HepG2 (cell line): ENCODE measurements at regions not wholly inside any gene's neighbourhood (a gene's known extent, or its start where the extent isn't known, plus 50 kb on each side); places are given as distances from the start of the nearest gene placed in this dataset.

ENCODE experiments used
- GABPB1 ChIP-seq: IDR thresholded peaks from 2 replicates; pipeline ENCODE4 v1.6.1; 2016; ENCODE audit warnings: mild to moderate bottlenecking, missing genetic modification reagents, moderate library complexity, missing compliant biosample characterization
- GFI1 ChIP-seq: sonication (generic); formaldehyde crosslinking; IDR thresholded peaks from 2 replicates; pipeline ENCODE4 v1.5.0; 2020; ENCODE audit warnings: missing genetic modification reagents, mild to moderate bottlenecking, borderline replicate concordance
- HNF4G ChIP-seq, 2 experiments: sonication (generic) in 1 of 2; formaldehyde crosslinking in 1 of 2; IDR thresholded peaks; 2 replicates each; pipeline versions ENCODE4 v1.4.0 to v1.6.1; 2011 to 2020; ENCODE audit warnings: borderline replicate concordance in 2 of 2, low read depth in 2 of 2, mild to moderate bottlenecking in 2 of 2, low read length in 1 of 2, missing genetic modification reagents in 1 of 2, moderate library complexity in 1 of 2
- MTF1 ChIP-seq: sonication (generic); formaldehyde crosslinking; IDR thresholded peaks from 2 replicates; pipeline ENCODE4 v1.5.0; 2020; ENCODE audit warnings: missing genetic modification reagents
- SIX1 ChIP-seq: sonication (generic); formaldehyde crosslinking; IDR thresholded peaks from 2 replicates; pipeline ENCODE4 v1.4.0; 2020; ENCODE audit warnings: missing genetic modification reagents, borderline replicate concordance
- SMAD3 ChIP-seq: sonication (generic); formaldehyde crosslinking; IDR thresholded peaks from 2 replicates; pipeline ENCODE4 v1.4.0; 2020; ENCODE audit warnings: missing genetic modification reagents
- SOX6 ChIP-seq, 2 experiments: fragments of 450-650 bp in 1 of 2; sonication (generic) in 1 of 2; formaldehyde crosslinking in 1 of 2; IDR thresholded peaks; 2 replicates each; pipeline versions ENCODE4 v1.4.0 to v1.6.1; 2017 to 2020; ENCODE audit warnings: antibody characterized with exemption in 1 of 2, mild to moderate bottlenecking in 1 of 2, missing genetic modification reagents in 1 of 2
- SUZ12 ChIP-seq: fragments of 150-350 bp; IDR thresholded peaks from 2 replicates; pipeline ENCODE4 v1.6.1; 2014; ENCODE audit warnings: low read depth, low read length
- TCF7 ChIP-seq: sonication (generic); IDR thresholded peaks from 2 replicates; pipeline ENCODE4 v1.6.1; 2016; ENCODE audit warnings: antibody characterized with exemption, low read depth
- ZBTB38 ChIP-seq: sonication (generic); formaldehyde crosslinking; IDR thresholded peaks from 2 replicates; pipeline ENCODE4 v1.5.1; 2020; ENCODE audit warnings: mild to moderate bottlenecking, missing genetic modification reagents
- ZFP36 ChIP-seq: fragments of 150-350 bp; IDR thresholded peaks from 2 replicates; pipeline ENCODE4 v1.6.1; 2018; ENCODE audit warnings: borderline replicate concordance, low read length, low read depth; ENCODE audit not compliant: partially characterized antibody
- ZNF180 ChIP-seq: sonication (generic); formaldehyde crosslinking; IDR thresholded peaks from 2 replicates; pipeline ENCODE4 v1.4.0; 2020; ENCODE audit warnings: low read depth, missing genetic modification reagents, borderline replicate concordance
- ZNF20 ChIP-seq: sonication (generic); formaldehyde crosslinking; IDR thresholded peaks from 2 replicates; pipeline ENCODE4 v1.4.0; 2020; ENCODE audit warnings: mild to moderate bottlenecking, moderate library complexity, missing genetic modification reagents
- ZNF333 ChIP-seq: sonication (generic); formaldehyde crosslinking; IDR thresholded peaks from 2 replicates; pipeline ENCODE4 v1.4.0; 2020; ENCODE audit warnings: mild to moderate bottlenecking, missing genetic modification reagents, borderline replicate concordance
- ZNF343 ChIP-seq: sonication (generic); formaldehyde crosslinking; IDR thresholded peaks from 2 replicates; pipeline ENCODE4 v1.4.0; 2020; ENCODE audit warnings: mild to moderate bottlenecking, missing genetic modification reagents
- ZNF468 ChIP-seq: sonication (generic); formaldehyde crosslinking; IDR thresholded peaks from 2 replicates; pipeline ENCODE4 v1.8.0; 2022; ENCODE audit warnings: mild to moderate bottlenecking, moderate library complexity, missing genetic modification reagents
- ZNF530 ChIP-seq: sonication (generic); formaldehyde crosslinking; IDR thresholded peaks from 2 replicates; pipeline ENCODE4 v1.5.0; 2020; ENCODE audit warnings: low read depth, mild to moderate bottlenecking, missing genetic modification reagents
- ZNF629 ChIP-seq: sonication (generic); formaldehyde crosslinking; conservative IDR thresholded peaks from 2 replicates; pipeline ENCODE4 v1.5.0; 2020; ENCODE audit warnings: missing genetic modification reagents
- TF ChIP-seq, protein P1 (sequence below): sonication (generic); formaldehyde crosslinking; IDR thresholded peaks from 2 replicates; pipeline ENCODE4 v1.4.0; 2020; ENCODE audit warnings: mild to moderate bottlenecking, missing genetic modification reagents
- TF ChIP-seq, protein P2 (sequence below): fragments of 450-650 bp; IDR thresholded peaks from 2 replicates; pipeline ENCODE4 v1.6.1; 2017
- TF ChIP-seq, protein P3 (sequence below): sonication (generic); formaldehyde crosslinking; IDR thresholded peaks from 2 replicates; pipeline ENCODE4 v1.5.0; 2020; ENCODE audit warnings: missing genetic modification reagents

DNA sequence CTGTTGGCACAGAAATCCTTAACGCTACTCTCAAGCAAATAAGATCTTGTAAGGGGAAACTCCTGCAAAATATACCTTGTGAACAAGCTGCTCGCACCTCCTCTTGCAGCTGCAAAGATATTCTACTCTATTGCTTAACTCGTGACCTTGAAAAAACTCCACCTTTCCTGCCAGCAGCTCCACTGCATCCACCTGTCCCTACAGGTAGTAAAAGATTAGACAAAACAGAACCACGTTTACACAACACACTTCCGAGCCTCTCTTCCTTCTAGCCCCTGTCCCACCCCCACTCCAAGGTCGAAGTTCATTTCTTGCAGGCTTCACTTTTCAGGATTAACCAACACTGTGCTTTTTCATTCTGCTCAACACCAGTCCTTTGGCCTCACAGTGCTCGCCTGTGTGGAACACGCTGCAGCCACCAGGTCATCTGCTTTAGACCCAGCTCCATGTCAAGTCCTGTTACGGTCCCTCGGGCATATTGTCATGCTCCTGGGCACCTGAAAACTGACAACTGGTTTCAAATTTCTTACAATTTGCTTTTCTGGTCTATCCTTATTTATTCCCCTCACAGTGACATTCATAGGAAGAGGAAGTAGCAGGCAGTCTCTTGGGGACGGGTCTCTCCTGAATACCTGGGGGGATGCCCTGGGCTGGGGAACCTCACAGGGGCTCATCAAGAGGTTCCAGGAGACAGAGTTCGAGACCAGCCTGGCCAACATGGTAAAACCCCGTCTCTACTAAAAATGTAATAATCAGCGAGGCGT lies 165.8 kb upstream of the KLF14 start (continued):
- TF ChIP-seq GFI1 = peak; percentile 68; the same call in 1 of the 2 replicates
- no peak for TF ChIP-seq ZNF530 (CRISPR knock-in tag)
- TF ChIP-seq, protein P1, sequence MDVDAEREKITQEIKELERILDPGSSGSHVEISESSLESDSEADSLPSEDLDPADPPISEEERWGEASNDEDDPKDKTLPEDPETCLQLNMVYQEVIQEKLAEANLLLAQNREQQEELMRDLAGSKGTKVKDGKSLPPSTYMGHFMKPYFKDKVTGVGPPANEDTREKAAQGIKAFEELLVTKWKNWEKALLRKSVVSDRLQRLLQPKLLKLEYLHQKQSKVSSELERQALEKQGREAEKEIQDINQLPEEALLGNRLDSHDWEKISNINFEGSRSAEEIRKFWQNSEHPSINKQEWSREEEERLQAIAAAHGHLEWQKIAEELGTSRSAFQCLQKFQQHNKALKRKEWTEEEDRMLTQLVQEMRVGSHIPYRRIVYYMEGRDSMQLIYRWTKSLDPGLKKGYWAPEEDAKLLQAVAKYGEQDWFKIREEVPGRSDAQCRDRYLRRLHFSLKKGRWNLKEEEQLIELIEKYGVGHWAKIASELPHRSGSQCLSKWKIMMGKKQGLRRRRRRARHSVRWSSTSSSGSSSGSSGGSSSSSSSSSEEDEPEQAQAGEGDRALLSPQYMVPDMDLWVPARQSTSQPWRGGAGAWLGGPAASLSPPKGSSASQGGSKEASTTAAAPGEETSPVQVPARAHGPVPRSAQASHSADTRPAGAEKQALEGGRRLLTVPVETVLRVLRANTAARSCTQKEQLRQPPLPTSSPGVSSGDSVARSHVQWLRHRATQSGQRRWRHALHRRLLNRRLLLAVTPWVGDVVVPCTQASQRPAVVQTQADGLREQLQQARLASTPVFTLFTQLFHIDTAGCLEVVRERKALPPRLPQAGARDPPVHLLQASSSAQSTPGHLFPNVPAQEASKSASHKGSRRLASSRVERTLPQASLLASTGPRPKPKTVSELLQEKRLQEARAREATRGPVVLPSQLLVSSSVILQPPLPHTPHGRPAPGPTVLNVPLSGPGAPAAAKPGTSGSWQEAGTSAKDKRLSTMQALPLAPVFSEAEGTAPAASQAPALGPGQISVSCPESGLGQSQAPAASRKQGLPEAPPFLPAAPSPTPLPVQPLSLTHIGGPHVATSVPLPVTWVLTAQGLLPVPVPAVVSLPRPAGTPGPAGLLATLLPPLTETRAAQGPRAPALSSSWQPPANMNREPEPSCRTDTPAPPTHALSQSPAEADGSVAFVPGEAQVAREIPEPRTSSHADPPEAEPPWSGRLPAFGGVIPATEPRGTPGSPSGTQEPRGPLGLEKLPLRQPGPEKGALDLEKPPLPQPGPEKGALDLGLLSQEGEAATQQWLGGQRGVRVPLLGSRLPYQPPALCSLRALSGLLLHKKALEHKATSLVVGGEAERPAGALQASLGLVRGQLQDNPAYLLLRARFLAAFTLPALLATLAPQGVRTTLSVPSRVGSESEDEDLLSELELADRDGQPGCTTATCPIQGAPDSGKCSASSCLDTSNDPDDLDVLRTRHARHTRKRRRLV (CRISPR knock-in tag) = no peak
- TF ChIP-seq MTF1 (CRISPR knock-in tag) = no peak
- peak; percentile 94 for TF ChIP-seq HNF4G (IDR thresholded peaks at IDR 0.05; ENCODE audit: borderline replicate concordance, low read depth, low read length)
- peak; percentile 94; the same call in 1 of the 2 replicates for TF ChIP-seq HNF4G (CRISPR knock-in tag; IDR thresholded peaks at IDR 0.05; ENCODE audit: borderline replicate concordance, low read depth)
- no peak for TF ChIP-seq ZFP36
- TF ChIP-seq, protein P2, sequence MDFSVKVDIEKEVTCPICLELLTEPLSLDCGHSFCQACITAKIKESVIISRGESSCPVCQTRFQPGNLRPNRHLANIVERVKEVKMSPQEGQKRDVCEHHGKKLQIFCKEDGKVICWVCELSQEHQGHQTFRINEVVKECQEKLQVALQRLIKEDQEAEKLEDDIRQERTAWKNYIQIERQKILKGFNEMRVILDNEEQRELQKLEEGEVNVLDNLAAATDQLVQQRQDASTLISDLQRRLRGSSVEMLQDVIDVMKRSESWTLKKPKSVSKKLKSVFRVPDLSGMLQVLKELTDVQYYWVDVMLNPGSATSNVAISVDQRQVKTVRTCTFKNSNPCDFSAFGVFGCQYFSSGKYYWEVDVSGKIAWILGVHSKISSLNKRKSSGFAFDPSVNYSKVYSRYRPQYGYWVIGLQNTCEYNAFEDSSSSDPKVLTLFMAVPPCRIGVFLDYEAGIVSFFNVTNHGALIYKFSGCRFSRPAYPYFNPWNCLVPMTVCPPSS = no peak
- TF ChIP-seq SIX1 = peak; percentile 58; the same call in 1 of the 2 replicates
- TF ChIP-seq ZNF333 (CRISPR knock-in tag) = no peak; the same call in 1 of the 2 replicates
- peak; percentile 57; the same call in 1 of the 2 replicates for TF ChIP-seq TCF7
- TF ChIP-seq ZNF343 (CRISPR knock-in tag) = peak; percentile 91; the same call in 1 of the 2 replicates
- peak; percentile 94; the same call in 1 of the 2 replicates for TF ChIP-seq SMAD3
- TF ChIP-seq, protein P3, sequence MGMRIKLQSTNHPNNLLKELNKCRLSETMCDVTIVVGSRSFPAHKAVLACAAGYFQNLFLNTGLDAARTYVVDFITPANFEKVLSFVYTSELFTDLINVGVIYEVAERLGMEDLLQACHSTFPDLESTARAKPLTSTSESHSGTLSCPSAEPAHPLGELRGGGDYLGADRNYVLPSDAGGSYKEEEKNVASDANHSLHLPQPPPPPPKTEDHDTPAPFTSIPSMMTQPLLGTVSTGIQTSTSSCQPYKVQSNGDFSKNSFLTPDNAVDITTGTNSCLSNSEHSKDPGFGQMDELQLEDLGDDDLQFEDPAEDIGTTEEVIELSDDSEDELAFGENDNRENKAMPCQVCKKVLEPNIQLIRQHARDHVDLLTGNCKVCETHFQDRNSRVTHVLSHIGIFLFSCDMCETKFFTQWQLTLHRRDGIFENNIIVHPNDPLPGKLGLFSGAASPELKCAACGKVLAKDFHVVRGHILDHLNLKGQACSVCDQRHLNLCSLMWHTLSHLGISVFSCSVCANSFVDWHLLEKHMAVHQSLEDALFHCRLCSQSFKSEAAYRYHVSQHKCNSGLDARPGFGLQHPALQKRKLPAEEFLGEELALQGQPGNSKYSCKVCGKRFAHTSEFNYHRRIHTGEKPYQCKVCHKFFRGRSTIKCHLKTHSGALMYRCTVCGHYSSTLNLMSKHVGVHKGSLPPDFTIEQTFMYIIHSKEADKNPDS = no peak
- TF ChIP-seq ZNF468 = no peak
- TF ChIP-seq SUZ12 = no peak
- peak; percentile 52 for TF ChIP-seq ZNF629 (CRISPR knock-in tag)
- peak; percentile 71; the same call in 1 of the 2 replicates for TF ChIP-seq ZBTB38
- TF ChIP-seq SOX6 (IDR thresholded peaks at IDR 0.05) = no peak
- peak; percentile 96 for TF ChIP-seq SOX6 (CRISPR knock-in tag; IDR thresholded peaks at IDR 0.05)
- peak; percentile 42; the same call in 1 of the 2 replicates for TF ChIP-seq GABPB1 (CRISPR knock-in tag)
- no peak for TF ChIP-seq ZNF20 (CRISPR knock-in tag)
- no peak for TF ChIP-seq ZNF180 (CRISPR knock-in tag)
